ENCODE measurements at regions not wholly inside any gene's neighbourhood (a gene's known extent, or its start where the extent isn't known, plus 50 kb on each side); places are given as distances from the start of the nearest gene placed in this dataset.

- Histone ChIP-seq H3K4me1 (replicated peaks in 1 of 2; ENCODE audit: control insufficient read depth in 2 of 2, insufficient read depth in 2 of 2, low read length in 2 of 2) (no peaks in the 10 kb centered on the region), H2AFZ (ENCODE audit: low read depth, low read length) (no peak overlapping the region), H3K79me2 (ENCODE audit: control insufficient read depth, insufficient read depth, low read length) (no peaks in the 10 kb centered on the region), H3K27ac (ENCODE audit: extremely low read depth, low read depth, low read length) (no peak overlapping the region), H3K27me3 (ENCODE audit: control insufficient read depth in 2 of 2, insufficient read depth in 2 of 2, low read length in 2 of 2) (no peaks in the 10 kb centered on the region), H4K20me1 (replicated peaks; ENCODE audit: control insufficient read depth, insufficient read depth, low read length) (no peaks in the 10 kb centered on the region), H3K4me2 (ENCODE audit: insufficient read depth, low read length) (no peak overlapping the region), H3K9ac (ENCODE audit: insufficient read depth in 1 of 2, low read depth in 2 of 2, low read length in 2 of 2) (no peak overlapping the region), H3K4me3 (no peak overlapping the region), H3K9me3 (replicated peaks; ENCODE audit: control insufficient read depth, insufficient read depth, low read depth, low read length) (no peaks in the 10 kb centered on the region), H3K9me1 (ENCODE audit: control insufficient read depth, insufficient read depth, low read length) (no peaks in the 10 kb centered on the region), H3K36me3 (ENCODE audit: control insufficient read depth, insufficient read depth, low read length) (no peaks in the 10 kb centered on the region)
- TF ChIP-seq E2F3 (CRISPR knock-in tag; IDR thresholded peaks at IDR 0.05) (no peak), RAD21 (CRISPR knock-in tag; conservative IDR thresholded peaks at IDR 0.05 in 1 of 2, IDR thresholded peaks at IDR 0.05 in 1 of 2) (no peak), HNRNPLL (IDR thresholded peaks at IDR 0.05; ENCODE audit: low read depth, low read length, poor library complexity, severe bottlenecking) (no peak), DNMT1 (IDR thresholded peaks at IDR 0.05) (no peak), NR2C1 (IDR thresholded peaks at IDR 0.05) (no peak), NR2C1 (tag; IDR thresholded peaks at IDR 0.05) (no peak), PHB (CRISPR knock-in tag; IDR thresholded peaks at IDR 0.05) (no peak), ZBTB49 (CRISPR knock-in tag; IDR thresholded peaks at IDR 0.05; ENCODE audit: borderline replicate concordance) (no peak), RERE (CRISPR knock-in tag; IDR thresholded peaks at IDR 0.05; ENCODE audit: borderline replicate concordance) (no peak), ZNF551 (CRISPR knock-in tag; IDR thresholded peaks at IDR 0.05) (no peak)
- WGBS (ENCODE audit: insufficient coverage, low coverage, missing lambda C conversion rate) = 4% methylated on average over 3 of the region's 3 CpGs
- FAIRE-seq (peak; percentile 11), DNase-seq (ENCODE audit: extremely low read depth in 1 of 4, low spot score in 3 of 4) (no peak), ATAC-seq (no peak)
- in situ Hi-C loops (cut with MboI) = no loop called here
- ChIA-PET CTCF (ENCODE audit: low intra/inter-chr PET ratio) (no interaction called here), POLR2A (no interaction called here)
- intact Hi-C loops (cut with micrococcal nuclease) = no loop called here
- BruUV-seq (replicated peaks) = no TSS peak
Observed at GRCh38 chrX:114165537-114165936, 418.3 kb upstream of the HTR2C start.

Measured in K562 (cell line).